ENCODE measurements at regions not wholly inside any gene's neighbourhood (a gene's known extent, or its start where the extent isn't known, plus 50 kb on each side); places are given as distances from the start of the nearest gene placed in this dataset.

GRCh38 chr2:128503399-128504245 lies 185.0 kb upstream of the HS6ST1 start:
- no peak for DNase-seq (ENCODE audit: low read depth)
- no peak overlapping the region for H3K4me3 ChIP-seq (ENCODE audit: low read length)
- TF ChIP-seq CTCF (IDR thresholded peaks at IDR 0.05; ENCODE audit: insufficient read depth, low read depth, low read length, missing control alignments), result no peak

GRCh38 chr2:128504246-128505149 lies 185.8 kb upstream of the HS6ST1 start:
- H3K4me3 ChIP-seq (ENCODE audit: low read length), result no peak overlapping the region
- TF ChIP-seq CTCF (IDR thresholded peaks at IDR 0.05; ENCODE audit: insufficient read depth, low read depth, low read length, missing control alignments), result no peak
- no peak for DNase-seq (ENCODE audit: low read depth)

GRCh38 chr2:128505150-128505490 lies 186.5 kb upstream of the HS6ST1 start:
- no peak overlapping the region for H3K4me3 ChIP-seq (ENCODE audit: low read length)
- no peak for DNase-seq (ENCODE audit: low read depth)
- no peak for TF ChIP-seq CTCF (IDR thresholded peaks at IDR 0.05; ENCODE audit: insufficient read depth, low read depth, low read length, missing control alignments)

- no peak for DNase-seq (ENCODE audit: low read depth)
- H3K4me3 ChIP-seq (ENCODE audit: low read length), result no peak overlapping the region
- TF ChIP-seq CTCF (IDR thresholded peaks at IDR 0.05; ENCODE audit: insufficient read depth, low read depth, low read length, missing control alignments), result no peak
Observed at GRCh38 chr2:128505575-128506526, 187.2 kb upstream of the HS6ST1 start.

- no peak overlapping the region for H3K4me3 ChIP-seq (ENCODE audit: low read length)
- no peak for TF ChIP-seq CTCF (IDR thresholded peaks at IDR 0.05; ENCODE audit: insufficient read depth, low read depth, low read length, missing control alignments)
- no peak for DNase-seq (ENCODE audit: low read depth)
Observed at GRCh38 chr2:128506534-128506933, 187.9 kb upstream of the HS6ST1 start.

- no peak for TF ChIP-seq CTCF (IDR thresholded peaks at IDR 0.05; ENCODE audit: insufficient read depth, low read depth, low read length, missing control alignments)
- H3K4me3 ChIP-seq (ENCODE audit: low read length), result no peak overlapping the region
- DNase-seq (ENCODE audit: low read depth), result no peak
Observed at GRCh38 chr2:128510701-128511397, 192.2 kb upstream of the HS6ST1 start.

Data from epithelial cell of esophagus (primary cell).